ENCODE measurements at regions not wholly inside any gene's neighbourhood (a gene's known extent, or its start where the extent isn't known, plus 50 kb on each side); places are given as distances from the start of the nearest gene placed in this dataset.

DNA sequence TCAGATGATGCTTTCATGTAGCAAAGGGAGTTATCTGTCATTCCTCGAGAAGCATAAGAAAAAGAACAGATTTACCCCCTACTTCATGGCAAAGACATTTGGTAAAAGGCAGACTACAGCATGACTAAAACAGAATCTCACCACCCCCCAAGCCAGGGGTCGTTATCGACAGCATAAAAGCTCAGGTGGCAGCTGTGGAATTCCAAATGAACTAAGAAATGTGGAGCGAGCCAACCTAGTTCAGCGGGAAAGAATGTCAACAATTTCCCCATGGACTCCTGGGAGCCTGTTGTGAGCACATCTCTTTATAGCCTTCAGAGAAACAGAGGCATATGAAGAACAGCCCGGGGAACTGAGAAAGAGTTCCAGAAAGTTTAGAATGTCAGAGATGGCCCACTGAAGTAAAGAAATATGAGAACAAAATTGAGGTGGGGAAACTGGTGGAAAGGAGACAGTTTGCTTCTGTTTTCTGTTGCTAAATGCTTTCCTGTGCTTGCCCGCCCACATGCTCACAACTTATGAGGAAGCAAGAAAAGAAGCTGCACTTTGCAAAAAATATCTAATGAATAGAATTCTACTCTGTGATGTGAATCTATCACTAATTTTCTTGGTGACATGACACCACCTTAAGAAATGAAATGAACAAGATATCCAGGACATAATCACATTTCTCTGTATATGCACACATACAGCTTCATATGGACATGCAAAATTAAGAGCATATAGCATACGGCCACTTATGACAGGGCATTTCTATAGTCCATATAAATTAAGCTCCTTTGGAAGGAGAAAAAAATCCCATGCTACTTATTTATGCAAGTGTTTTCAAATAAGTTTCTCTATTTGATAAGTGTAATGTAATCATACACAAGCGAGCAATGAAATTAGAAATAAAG lies 135.3 kb upstream of the MID1 start:
- peak; percentile 79 for DNase-seq (ENCODE audit: low read depth)
- TF ChIP-seq, protein P1, sequence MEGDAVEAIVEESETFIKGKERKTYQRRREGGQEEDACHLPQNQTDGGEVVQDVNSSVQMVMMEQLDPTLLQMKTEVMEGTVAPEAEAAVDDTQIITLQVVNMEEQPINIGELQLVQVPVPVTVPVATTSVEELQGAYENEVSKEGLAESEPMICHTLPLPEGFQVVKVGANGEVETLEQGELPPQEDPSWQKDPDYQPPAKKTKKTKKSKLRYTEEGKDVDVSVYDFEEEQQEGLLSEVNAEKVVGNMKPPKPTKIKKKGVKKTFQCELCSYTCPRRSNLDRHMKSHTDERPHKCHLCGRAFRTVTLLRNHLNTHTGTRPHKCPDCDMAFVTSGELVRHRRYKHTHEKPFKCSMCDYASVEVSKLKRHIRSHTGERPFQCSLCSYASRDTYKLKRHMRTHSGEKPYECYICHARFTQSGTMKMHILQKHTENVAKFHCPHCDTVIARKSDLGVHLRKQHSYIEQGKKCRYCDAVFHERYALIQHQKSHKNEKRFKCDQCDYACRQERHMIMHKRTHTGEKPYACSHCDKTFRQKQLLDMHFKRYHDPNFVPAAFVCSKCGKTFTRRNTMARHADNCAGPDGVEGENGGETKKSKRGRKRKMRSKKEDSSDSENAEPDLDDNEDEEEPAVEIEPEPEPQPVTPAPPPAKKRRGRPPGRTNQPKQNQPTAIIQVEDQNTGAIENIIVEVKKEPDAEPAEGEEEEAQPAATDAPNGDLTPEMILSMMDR (IDR thresholded peaks at IDR 0.05; ENCODE audit: low read length, missing control alignments): no peak
- no peak overlapping the region for H3K4me3 ChIP-seq (replicated peaks; ENCODE audit: low read depth, low read length)

DNA sequence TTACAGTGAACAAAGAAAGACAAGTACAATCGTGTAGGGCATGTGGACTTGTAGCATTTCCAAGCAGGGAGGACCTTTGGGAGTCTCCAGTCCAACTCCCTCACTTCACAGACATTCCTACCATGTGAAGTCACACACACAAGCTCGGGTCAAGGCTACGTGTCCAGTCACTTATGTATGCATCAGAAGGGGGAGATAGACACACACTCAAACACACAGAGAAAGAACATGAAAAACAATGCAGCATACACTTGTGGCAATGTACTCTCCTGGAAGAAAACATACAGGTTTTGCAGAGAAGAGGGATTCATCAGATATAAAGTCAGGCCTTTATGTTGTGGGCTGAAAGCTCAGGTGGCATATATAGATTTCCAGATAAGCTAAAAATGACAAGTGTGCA lies 136.1 kb upstream of the MID1 start:
- no peak overlapping the region for H3K4me3 ChIP-seq (replicated peaks; ENCODE audit: low read depth, low read length)
- peak; percentile 88 for DNase-seq (ENCODE audit: low read depth)
- TF ChIP-seq, protein P1 (IDR thresholded peaks at IDR 0.05; ENCODE audit: low read length, missing control alignments): no peak

DNA sequence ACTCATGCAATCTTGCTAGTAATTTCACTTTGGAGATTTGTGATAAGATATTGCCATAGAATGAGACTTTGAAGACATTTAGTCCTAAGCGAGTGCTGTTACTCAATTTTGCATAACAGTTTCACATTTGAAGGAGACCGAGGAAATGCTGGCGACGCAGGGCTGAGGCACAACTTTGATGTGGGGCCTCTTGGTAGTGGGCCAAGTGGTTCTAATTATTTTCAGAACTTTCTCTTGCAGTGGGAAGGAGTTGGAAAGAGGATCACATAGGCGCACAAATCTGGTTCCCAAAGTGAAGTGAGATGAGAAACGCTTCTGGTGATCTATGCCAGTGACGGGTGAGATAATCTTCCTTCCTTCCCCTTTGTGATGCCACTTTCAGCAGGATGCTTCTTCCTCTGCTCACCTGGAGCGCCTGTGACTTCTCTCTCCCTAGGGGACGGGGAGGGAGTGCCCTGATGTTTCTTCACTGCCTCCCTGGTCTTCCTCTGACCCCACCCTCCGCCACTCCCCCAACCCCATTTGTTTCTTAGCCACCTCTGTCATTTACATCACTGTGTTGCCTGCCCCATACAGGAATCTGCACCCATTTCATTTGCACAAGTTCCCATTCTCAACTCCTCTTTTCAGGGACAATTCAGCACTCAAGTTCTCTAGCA lies 138.9 kb upstream of the MID1 start:
- DNase-seq (ENCODE audit: low read depth): no peak
- H3K4me3 ChIP-seq (replicated peaks; ENCODE audit: low read depth, low read length): no peak overlapping the region
- TF ChIP-seq, protein P1 (IDR thresholded peaks at IDR 0.05; ENCODE audit: low read length, missing control alignments): no peak

DNA sequence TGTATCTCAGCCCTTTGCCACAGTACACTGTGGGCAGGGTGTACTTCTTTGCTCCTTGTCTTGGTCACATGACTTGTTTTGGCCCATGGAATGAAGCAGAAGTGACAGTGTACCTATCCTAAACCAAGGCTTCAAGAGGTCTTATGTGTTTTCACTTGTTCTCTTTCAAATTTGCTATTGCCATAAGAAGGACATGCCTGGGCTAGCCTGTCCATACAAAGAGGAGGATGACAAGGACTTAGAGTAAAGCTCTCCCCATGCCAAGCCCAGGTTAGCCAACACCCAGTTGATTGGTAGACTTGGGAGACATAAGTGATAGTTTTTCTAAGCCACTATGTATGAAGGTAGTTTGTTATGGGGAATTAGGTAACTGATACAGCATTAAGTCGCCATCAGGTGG lies 141.1 kb upstream of the MID1 start:
- H3K4me3 ChIP-seq (replicated peaks; ENCODE audit: low read depth, low read length): no peak overlapping the region
- TF ChIP-seq, protein P1 (IDR thresholded peaks at IDR 0.05; ENCODE audit: low read length, missing control alignments): no peak
- no peak for DNase-seq (ENCODE audit: low read depth)

DNA sequence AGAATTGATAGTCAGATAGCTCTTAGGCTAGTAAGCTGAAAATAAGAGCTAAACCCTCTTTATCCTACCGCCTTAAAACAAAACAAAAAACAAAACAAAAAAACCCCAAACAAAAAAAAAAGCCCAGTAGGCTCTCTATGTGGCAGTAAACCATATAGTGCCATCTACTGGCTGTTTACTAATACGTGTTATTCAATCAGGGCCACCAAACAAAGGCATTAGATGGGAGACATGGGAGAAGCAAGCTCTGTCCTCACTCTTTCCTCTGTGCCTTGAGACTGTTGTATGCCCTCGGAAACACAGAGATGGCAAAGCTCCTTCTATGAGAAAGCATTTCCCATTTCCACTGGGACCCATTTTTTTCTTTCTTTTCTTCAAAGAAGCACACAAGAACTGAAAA lies 148.8 kb upstream of the MID1 start:
- DNase-seq (ENCODE audit: low read depth): peak; percentile 46
- TF ChIP-seq, protein P1 (IDR thresholded peaks at IDR 0.05; ENCODE audit: low read length, missing control alignments): peak; percentile 55
- H3K4me3 ChIP-seq (replicated peaks; ENCODE audit: low read depth, low read length): no peak overlapping the region

DNA sequence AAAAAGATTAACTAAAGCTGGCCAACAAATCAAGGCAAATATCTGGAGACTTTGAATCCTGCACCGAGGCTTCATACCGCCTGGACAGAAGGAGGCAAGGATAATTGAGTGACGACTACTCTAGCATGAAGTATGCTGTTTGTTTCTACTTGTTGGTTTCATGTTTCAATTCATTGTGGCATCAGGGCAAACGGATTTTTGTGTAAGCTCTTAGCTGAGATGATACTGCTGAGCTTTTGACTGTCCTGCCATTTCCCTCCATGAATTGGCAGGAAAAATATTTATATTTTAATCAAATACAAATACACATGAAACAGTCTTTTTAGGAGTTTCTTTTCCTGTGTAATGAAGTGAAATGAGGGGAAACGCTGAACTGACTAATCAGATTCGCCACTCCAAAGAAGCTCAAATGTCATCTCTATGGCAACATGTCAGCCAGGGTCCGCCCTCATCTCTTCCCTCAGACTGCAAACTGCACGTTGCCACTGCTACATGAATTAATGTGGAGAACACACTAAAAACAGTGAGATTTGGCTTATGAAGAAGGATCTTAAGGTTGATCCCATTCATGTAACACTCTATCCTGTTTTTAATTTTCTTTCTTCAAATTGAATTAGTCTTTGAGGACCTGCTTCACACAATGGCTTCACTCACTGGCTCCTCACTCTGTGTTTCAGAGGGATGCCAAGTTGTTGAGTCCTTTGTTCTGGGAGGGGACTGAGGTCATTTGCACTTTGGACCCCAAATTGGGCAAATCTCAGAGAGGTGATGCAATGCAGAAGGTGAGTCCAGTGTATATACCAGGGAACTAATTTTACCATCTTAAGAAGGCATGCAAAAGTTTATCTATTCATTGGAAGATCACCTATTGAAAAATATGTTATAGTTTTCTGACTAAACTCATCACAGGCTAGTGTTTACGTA lies 149.6 kb upstream of the MID1 start:
- TF ChIP-seq, protein P1 (IDR thresholded peaks at IDR 0.05; ENCODE audit: low read length, missing control alignments): no peak
- H3K4me3 ChIP-seq (replicated peaks; ENCODE audit: low read depth, low read length): peak overlapping the region; percentile 7

More for the DNA sequence above, 149.6 kb upstream of the MID1 start:
- peak; percentile 15 for DNase-seq (ENCODE audit: low read depth)
